ENCODE measurements at regions not wholly inside any gene's neighbourhood (a gene's known extent, or its start where the extent isn't known, plus 50 kb on each side); places are given as distances from the start of the nearest gene placed in this dataset.

DNA sequence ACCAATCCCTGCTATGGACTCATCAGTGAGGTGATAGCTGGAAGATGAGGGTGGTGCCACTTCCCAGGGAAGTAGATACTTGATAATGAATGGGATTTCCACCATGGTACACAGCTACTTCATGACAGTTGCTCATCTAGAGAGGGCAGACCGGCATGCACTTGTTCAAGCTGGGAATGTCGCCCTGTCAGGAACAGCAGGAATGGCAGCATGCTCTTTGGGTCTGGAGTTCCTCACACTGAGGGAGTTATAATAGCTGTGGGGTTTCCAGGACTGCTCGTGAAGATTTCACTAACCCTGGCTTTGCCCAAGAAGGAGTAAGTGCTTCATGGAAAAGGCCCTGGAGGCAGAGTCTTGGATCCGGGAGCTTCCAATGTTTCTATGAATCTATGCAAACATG, 129.2 kb downstream of the PSMG1 start:
- no peak for DNase-seq (ENCODE audit: low spot score)

DNA sequence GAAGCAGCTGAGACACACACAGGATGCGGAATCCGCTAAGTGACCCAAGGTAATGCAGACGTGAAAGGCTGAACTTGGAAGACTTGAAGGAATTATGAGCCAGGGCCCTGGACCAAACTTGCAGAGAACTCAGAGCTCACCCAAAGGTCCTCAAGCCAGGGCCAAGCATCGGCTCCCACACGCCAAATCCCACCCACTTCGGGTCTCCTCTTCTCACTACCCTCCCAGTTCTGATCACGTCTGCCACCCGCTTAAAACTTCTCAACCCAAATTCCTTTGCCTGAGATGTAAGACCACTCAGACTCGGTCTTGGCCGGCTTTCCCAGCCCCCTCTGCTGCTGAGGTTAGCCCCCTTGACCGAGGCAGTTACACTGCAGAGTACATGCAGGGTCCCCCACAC, 130.1 kb downstream of the PSMG1 start:
- DNase-seq (ENCODE audit: low spot score), result no peak

DNA sequence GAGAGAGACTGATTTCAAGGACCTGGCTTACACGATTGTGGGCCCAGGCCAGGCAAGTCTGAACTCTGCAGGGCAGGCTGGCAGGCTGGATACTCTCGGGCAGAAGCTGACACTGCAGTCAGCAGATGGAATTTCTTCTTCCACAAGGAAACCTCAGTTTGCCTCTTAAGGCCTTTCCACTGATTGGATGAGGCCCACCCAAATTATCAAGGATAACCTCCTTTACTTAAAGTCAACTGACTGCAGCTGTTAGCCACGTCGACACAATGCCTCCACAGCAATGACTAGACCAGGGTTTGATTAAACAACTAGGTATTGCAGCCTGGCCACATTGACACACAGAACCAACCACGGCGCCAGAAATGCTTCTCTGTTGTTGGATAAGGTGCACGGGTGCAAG, 130.5 kb downstream of the PSMG1 start:
- no peak for DNase-seq (ENCODE audit: low spot score)

DNA sequence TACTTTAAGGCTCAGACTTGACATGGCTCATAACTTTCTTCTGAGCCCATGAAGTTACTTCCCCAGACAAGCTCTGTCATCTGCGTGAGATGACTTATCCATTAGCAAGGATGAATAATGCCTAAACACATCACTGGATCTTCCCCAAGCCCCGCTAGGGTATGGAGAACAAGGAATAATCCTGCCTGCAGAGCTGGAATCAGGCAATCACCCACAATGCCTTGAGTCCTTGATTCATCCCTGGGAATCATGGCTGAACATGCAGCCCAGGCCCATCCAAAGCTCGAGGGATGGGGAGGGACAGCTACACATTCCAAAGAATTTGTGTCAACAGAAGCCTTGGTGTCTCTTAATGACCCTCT, 131.7 kb downstream of the PSMG1 start:
- no peak for DNase-seq (ENCODE audit: low spot score)

DNA sequence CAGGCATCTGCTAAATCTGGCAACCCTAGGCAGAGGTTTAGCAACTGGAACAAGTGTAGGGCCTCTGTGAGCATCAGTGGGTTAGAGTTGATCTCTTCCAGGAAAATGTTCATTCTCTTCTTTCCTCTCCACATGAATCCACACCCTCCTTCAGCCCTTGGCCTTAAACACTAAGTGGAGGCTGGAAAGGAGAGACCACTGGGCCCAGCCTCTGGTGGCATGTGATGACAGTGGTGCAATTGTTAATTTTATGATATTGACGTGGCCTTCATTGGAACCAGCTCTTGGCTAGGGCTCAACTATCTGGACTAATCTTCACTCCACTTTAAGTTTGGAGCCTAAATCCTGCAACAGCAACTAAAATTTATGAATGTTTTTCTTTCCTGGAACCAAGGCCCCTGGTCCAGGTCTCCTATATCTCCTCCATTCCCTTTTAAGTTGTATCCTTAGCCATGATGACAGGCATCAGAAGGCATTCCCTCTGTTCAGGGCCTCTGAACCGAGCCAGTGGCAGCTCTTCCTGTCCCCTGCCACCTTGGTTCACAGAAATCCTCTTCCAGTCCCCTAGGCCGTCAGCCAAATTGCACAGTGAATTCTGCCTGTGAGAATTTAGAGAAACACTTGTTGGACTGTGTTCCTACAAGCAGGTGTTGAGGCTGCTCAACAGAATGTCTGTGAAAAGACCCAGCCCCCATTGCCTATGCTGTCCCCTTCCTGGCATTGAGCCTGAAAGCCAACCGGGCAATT, 132.2 kb downstream of the PSMG1 start:
- no peak for DNase-seq (ENCODE audit: low spot score)

DNA sequence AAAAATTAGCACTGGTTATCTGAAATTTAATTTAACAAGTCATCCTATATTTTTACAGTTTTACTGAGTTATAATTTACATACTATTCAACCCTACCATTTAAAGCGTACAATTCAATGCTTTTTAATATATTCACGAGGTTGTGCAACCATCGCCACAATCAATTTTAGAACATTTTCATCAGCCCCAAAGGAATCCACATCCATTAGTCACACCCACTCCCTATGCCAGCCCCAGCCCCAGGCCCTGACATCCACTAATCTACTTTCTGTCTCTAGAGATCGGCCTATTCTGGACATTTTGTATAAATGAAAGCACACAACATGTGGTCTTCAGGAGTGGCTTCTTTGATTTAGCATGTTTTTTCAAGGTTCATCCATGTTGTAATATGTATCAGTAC, 134.7 kb downstream of the PSMG1 start:
- DNase-seq (ENCODE audit: low spot score), result no peak

DNA sequence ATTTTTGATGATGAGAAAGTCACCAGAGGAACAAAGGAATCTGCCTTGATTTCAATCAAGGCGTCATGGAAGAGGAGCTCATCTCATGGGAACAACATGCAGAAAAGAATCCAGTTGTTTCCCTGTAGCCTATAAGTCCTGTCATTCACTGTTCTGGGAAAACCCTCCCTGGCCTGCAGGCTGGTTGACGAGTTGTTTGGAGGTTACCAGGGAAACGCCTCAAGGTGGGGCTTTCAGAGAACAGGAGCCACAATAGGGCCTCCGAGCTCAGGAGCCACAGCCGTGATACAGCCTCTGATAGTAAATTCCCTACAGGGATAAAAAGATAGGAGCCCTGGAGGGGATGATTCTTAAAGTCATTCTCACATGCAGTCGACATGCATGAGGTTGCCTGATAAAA, 135.2 kb downstream of the PSMG1 start:
- no peak for DNase-seq (ENCODE audit: low spot score)

DNA sequence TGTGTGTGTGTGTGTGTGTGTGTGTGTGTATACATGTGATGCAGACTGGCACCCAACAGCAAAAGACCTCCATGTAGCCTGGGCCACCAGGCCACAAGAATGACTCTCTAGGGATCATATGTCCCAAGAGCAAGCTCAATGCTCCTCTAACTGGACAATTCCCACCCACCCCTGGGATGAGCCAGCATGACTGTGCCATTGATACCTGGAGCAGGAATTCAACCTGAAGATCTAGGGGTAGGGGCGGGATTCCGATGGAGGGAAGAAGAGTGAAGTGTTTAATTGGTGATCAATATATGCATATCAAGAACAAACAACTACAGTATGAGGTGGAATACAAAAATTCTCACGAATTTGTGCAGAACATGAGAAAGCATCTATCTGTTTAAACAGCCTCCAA, 136.2 kb downstream of the PSMG1 start:
- no peak for DNase-seq (ENCODE audit: low spot score)

DNA sequence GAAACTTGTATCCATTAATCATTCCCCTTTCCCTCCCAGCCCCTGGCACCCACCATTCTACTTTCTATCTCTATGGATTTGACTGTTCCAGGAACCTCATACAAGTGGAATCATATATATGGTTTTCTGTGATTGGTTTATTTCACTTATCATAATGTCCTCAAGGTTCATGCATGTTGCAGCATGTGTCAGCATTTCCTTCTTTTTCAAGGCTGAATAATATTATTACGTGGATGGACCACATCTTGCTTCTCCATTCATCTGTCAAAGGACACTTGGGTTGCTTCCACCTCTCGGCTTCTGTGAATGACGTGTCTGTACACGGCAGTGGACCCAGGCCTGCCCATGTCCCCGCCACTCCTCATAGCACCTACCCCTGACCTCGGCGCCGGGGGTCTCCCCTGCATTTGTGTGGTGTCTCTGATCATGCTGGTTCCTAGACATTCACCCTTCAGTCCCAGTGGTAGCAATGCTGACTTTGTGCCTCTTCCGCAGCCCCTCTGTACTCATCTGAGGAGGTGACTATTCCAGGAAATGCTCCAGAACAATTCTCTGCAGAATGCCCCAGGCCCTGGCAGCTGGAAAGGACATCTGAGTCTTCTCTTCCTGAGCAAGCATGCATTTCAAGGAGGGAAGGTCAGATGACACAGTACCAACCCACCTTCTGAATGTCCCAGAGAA, 136.9 kb downstream of the PSMG1 start:
- DNase-seq (ENCODE audit: low spot score), result no peak

DNA sequence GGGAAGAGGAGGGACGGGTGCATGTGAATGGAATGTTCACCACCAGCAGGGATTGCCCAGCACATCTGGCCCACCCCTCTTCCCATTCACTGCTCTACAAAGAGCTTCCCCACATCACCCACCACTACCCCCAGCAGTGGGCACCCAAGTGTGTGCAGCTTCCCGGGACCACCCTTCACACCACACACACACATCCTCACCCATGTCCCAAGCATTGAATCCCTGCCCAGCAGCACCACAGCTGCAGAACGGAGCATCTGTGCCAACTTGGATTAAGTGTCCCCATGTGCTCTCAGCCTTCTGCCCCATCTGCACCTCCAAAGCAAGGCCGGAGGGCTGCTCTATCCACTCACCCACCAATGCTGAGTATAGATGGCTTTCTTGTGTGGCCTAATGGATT, 141.4 kb downstream of the PSMG1 start:
- no peak for DNase-seq (ENCODE audit: low spot score)

DNA sequence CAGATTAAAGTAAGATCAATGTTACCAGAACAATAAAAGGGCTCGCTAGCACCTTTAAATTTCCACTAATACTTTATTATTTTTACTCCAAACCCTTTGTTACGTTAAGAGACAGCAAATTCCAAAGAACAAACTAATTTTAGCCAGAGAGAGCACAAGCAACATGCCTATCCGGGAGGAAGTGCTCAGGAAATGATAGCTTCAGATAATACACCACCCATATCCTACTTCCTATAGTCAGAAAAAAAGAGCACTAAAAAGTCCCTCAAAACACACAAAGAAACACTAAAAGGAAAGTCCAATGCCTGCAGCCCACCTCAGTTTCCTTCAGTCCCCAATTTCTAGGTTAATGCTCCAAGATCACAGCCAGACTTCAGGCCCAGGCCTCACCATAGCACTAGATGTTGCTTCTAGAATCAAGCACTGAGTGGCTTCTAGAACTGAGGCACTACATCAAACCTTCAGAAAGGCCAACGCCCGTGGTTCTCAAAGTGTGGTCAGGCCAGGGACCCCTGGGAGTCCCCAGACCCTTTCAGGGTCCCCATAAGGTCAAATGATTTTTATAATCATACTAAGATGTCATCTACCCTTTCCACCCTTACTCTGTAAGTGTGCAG, 142.6 kb downstream of the PSMG1 start:
- no peak for DNase-seq (ENCODE audit: low spot score)

DNA sequence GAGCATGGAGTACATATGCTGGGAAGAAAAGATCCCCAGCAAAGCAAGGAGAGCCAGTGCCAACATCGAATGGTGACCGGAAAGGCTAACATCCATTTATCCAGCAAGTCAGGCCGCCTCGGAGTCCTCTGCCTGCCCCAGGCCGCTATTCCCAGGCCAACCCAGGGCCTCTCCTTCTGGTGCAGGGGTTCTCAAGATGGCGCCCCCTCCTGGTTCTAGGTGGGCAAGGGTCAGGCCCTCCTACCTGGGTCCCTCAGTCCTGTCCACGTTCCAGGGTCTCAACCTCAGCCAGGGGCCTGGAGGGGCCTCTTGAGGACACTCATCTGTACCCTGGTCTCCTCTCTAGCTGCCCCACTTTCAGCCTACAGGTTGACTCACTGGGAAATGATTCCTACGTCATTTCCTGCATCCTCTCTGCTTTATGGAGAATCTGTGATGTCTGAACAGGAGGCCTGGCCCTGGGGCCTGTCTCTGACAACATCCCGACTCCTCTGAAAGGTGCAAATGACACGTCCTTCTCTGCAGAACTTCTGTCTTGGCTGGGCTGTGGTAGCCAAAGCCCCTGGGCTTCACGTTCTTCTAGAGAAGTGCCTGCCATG, 145.3 kb downstream of the PSMG1 start:
- no peak for DNase-seq (ENCODE audit: low spot score)

DNA sequence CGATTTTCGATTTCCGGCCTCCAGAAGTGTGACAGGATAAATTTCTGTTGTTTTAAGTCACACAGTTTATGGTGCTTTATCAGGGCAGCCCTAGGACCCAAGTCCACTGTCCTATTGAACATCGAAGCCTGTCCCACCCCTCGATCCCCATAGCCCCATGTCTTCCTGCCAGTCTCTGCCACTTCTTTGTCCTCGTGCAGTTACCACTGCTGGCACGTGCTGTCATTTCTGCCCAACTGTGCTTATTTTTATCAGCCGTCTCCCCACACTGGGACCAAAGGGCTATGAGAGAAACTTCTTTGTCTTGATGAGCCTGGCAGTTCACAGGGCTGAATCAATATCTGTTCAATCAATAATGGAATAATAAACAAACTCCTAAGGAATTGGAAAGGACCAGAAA, 146.7 kb downstream of the PSMG1 start:
- no peak for DNase-seq (ENCODE audit: low spot score)

DNA sequence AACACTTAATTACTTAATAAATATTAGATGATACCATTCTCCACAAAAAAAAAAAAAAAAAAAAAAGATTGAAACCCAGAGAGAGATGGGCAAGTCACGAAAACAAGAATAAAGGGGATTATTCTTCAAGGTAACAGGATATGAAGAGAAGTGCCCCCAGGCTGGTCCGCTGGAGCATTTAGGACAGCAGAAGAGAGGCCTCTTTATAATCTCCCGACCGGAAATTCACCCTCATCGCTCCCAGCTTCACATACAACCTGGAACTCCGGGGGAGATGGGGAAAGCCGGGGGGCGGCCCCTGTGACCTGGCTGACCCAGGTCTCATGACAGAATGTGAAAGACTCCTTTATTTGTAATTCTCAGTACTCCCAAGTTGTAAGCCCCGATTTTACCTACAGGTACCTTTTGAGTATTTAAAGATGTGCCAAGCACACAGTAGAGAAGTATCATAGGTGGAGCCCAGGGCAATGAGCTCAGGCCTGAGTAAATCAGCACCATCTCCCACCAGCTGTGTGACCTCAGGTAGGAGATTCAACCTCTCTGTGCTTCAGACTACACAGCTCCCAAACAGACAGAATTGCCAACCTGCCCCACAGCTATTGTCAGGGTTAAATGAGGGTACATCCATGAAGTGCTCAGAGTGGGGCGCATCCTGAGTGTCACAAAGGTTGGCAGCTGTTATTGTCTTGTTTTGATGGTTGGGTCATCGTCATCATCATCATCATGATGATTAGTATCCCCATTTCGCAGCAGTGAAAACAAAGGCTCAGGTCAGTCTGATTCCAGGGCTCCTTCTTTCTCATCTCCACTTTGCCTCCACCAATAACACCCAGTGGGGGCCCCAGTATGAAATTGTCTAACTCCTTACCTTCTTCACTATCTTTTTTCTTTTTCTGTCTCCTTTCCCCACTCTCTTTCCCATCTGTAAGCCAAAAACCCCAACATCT, 148.4 kb downstream of the PSMG1 start:
- DNase-seq (ENCODE audit: low spot score), result no peak

DNA sequence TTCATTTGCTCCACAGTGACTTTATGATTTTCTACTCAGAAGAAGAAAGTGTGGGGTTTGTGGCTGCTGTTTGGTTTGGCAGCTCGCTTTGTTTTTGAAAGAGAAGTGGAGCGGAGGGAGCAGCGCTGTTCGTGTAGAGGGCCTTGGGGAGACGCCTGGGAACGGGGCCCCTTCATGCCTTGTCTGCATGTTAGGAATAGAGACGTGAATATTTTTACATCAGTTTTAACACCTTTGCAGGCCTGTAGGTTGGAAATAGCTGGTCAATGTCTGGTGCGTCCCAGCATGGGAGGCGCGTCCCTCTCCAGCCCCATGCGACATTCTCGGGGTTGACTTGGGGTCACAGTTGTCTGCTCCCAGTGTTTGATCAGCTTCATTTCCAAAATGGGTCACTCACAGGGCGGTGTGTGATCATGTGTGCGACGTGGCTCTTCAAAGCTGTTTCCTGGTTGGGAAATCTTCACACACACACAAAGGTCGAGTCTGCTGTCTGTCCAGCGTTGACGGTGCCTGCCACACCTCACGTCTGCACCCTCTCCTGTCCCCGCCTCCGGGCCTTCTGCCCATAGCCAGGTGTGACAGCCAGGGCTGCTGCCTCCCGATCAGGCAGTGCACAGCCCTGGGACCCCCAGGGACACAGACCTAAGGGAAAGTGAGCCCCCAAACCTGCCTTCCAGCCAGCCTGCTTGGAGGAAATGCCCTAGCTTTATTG, 149.2 kb downstream of the PSMG1 start:
- no peak for DNase-seq (ENCODE audit: low spot score)

DNA sequence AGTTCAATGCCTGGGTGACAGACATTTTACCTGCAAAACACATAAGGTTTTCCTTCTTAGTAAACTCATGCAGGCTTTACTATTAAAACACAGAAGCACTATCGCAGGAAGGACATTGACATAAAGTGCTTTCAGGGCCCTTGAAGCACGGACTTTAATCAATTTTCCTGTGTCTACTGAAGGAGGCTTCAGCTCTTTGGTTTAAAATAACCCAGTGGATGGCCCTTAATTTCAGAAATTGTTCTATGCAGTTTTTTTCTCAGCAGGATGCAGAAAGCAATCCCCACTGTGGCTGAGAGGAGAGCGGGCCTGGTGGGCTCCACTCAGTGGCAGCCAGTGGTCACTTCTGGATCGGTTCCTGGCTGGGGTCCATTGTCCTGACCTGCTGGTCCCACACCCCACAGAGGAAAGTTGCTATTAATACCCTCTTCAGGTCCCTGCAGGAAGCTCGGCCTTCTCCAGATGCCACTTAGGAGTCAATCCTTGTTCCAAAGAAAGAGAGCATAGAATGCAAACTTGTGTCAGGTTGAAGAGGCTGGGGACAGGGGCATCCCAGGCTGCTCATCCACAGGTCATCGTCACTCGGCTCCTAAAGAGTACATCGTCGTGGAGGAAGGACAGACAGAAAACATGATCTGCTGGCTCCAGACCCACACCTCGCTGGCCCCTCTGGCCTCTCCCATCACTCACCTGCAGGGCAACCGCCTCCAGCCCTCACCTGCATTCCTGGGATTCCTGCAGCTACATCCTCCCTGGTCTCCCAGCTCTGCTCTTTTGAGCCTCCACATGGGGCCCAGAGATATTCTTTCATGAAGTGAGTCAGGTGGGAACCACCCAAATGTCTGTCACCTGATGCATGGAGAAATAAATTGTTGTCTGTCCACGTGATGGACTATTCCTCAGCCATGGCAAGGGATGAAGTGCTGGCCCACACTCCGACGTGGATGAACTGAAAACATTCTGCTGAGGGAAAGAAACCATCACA, 153.1 kb downstream of the PSMG1 start:
- no peak for DNase-seq (ENCODE audit: low spot score)

DNA sequence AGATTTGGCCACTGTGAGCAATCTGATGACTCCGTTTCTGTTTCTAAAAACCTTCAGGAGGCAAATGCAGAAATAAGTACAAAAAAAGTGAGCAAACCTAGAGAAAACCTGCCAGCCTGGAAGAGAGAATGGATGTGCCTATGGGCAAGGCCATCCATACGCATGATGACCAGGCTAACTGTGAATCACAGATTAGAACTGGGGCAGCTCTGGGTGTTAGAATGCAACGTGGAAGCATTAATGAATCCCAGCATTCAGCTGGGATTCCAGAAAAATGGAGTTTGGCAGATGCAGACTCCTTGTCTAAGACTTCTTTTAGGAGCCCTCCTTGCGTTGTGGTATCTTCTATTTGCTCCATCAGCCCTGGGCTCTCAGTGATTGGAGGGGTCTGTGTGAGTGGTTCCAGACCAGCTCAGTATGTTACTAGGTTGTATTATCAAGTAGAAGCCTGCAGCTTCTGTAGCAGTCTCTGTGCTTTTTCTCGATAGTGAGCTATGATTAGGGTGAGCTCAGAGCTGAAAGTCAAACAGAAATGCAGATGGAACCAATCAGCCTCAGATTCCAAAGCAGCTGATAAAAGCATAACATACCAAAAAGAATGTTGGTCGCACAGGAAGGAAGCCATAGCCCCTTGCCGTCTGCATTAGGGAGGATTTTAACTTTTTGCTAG, 154.0 kb downstream of the PSMG1 start:
- DNase-seq (ENCODE audit: low spot score), result no peak

DNA sequence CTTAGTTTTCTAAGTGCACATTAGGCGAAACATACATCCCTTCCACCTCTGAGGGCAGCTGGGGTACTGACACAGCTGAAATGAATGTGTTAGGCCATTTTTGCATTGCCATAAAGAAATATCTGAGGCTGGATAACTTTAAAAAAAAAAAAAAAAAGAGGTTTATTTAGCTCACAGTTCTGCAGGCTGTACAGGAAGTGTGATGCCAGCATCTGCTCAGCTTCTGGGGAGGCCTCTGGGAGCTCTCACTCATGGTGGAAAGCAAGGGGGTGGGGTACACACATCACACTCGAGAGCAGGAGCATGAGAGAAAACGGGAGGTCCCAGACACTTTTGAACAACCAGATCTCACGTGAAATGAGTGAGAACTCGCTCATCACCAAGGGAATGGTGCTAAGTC, 158.1 kb downstream of the PSMG1 start:
- DNase-seq (ENCODE audit: low spot score), result no peak

DNA sequence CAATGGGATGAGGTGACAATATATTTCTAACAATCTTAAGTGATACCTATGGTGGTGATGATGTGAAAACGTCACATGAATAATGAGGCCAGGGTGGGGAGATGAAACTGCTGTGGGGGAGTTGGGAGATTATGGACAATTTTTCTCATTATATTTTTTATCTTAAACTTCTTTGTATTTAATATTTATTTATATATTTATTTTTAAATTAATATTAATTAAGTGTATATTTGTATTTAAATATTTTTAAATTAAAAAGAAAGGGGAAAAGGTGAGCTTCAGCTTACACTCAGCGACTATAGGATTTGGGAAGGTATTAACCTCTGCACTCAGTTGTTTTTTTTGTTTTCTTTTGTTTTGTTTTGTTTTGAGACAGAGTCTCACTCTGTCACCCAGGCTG, 158.7 kb downstream of the PSMG1 start:
- DNase-seq (ENCODE audit: low spot score), result no peak
